DMS114 treated with DMSO at 0.1 percent for 48 hours (cell line): ENCODE measurements at regions not wholly inside any gene's neighbourhood (a gene's known extent, or its start where the extent isn't known, plus 50 kb on each side); places are given as distances from the start of the nearest gene placed in this dataset.
"Not testable (repeated sequence)": the region's sequence is repeated elsewhere in the genome, so short reads cannot be mapped to it uniquely, and the experiment has no call there.

Experiments used
- DNase-seq: peaks from one replicate; lab custom pipeline; 2025; ENCODE audit not compliant: unreplicated experiment; lab: John Stamatoyannopoulos, UW

- DNase-seq: no peak
These were observed 628.4 kb upstream of the TMPRSS15 start for GRCh38 chr21:19031953-19032352.

- no peak for DNase-seq
These were observed 630.5 kb upstream of the TMPRSS15 start for GRCh38 chr21:19034041-19034440.

GRCh38 chr21:19034560-19034959 lies 631.0 kb upstream of the TMPRSS15 start:
- DNase-seq: no peak

- no peak for DNase-seq
These were observed 642.3 kb upstream of the TMPRSS15 start for GRCh38 chr21:19045876-19046275.

GRCh38 chr21:19048098-19048672 lies 644.6 kb upstream of the TMPRSS15 start:
- no peak for DNase-seq

GRCh38 chr21:19049567-19049966 lies 646.0 kb upstream of the TMPRSS15 start:
- DNase-seq: no peak

- DNase-seq: no peak
These were observed 661.6 kb upstream of the TMPRSS15 start for GRCh38 chr21:19065164-19065563.

- no peak for DNase-seq
These were observed 672.4 kb upstream of the TMPRSS15 start for GRCh38 chr21:19076031-19076430.

- no peak for DNase-seq
These were observed 706.1 kb upstream of the TMPRSS15 start for GRCh38 chr21:19109694-19110093.

GRCh38 chr21:19119259-19119658 lies 715.7 kb upstream of the TMPRSS15 start:
- DNase-seq: not testable (repeated sequence)

- DNase-seq: no peak
These were observed 717.0 kb upstream of the TMPRSS15 start for GRCh38 chr21:19120591-19120990.

GRCh38 chr21:19122356-19122755 lies 718.8 kb upstream of the TMPRSS15 start:
- no peak for DNase-seq

GRCh38 chr21:19123053-19123452 lies 719.5 kb upstream of the TMPRSS15 start:
- no peak for DNase-seq

- DNase-seq: no peak
These were observed 719.9 kb upstream of the TMPRSS15 start for GRCh38 chr21:19123525-19123924.

GRCh38 chr21:19124691-19125090 lies 721.1 kb upstream of the TMPRSS15 start:
- DNase-seq: no peak

GRCh38 chr21:19130379-19131028 lies 726.9 kb upstream of the TMPRSS15 start:
- no peak for DNase-seq

GRCh38 chr21:19141511-19141910 lies 737.9 kb upstream of the TMPRSS15 start:
- no peak for DNase-seq

GRCh38 chr21:19145682-19146293 lies 742.2 kb upstream of the TMPRSS15 start:
- DNase-seq: no peak

GRCh38 chr21:19148056-19148455 lies 744.5 kb upstream of the TMPRSS15 start:
- DNase-seq: no peak

- no peak for DNase-seq
These were observed 768.0 kb upstream of the TMPRSS15 start for GRCh38 chr21:19171585-19171984.

GRCh38 chr21:19181604-19182140 lies 778.1 kb upstream of the TMPRSS15 start:
- no peak for DNase-seq

GRCh38 chr21:19197950-19198349 lies 794.4 kb upstream of the TMPRSS15 start:
- no peak for DNase-seq
